GM21381 (cell line): ENCODE measurements at regions not wholly inside any gene's neighbourhood (a gene's known extent, or its start where the extent isn't known, plus 50 kb on each side); places are given as distances from the start of the nearest gene placed in this dataset.
A peak's percentile ranks its signal among the peaks of the same experiment; 100 is the strongest.

Source experiments
- ATAC-seq: cut with Tn5 transposase; IDR thresholded peaks from one replicate; pipeline ENCODE4 v1.9.1; 2021; ENCODE audit warnings: mild to moderate bottlenecking, moderate library complexity; ENCODE audit not compliant: unreplicated experiment

DNA sequence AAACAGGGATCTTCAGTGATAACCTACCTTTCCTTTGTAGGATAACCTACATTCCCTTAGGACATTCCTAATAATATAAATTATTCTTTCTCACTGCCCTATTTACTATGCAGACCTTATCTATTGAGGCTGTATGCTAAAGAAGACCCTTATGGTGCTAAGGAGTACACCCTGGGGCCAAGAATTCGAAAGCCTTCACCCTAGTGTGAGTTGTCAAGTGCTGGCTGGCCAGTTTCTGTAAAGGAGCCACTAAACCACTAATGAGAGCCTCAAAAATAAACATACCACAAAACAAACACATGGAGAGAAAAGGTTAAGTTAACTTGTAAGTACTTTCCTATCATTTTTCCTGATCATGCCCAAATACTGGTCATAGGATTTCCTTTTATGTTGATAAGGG is 315.0 kb upstream of the CAMK1G start:
- ATAC-seq, result no peak

DNA sequence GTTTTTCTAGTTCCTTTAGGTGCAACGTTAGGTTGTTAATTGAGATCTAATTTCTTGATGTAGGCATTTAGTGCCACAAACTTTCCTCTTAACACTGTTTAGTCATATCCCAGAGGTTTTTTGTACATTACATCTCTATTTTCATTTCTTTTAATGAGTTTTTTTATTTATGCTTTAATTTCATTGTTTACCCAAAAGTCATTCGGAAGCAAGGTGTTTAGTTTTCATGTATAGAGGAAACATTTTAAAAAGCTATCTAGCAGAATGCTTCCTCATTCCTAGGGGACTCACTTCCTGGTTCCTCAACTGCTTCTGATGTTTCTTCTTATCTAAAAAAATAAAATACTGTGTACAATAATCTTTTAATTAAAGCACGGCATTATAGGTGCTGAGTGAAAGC is 307.2 kb upstream of the CAMK1G start:
- ATAC-seq, result no peak

GRCh38 chr1:209277662-209278061 is 305.9 kb upstream of the CAMK1G start:
- no peak for ATAC-seq

DNA sequence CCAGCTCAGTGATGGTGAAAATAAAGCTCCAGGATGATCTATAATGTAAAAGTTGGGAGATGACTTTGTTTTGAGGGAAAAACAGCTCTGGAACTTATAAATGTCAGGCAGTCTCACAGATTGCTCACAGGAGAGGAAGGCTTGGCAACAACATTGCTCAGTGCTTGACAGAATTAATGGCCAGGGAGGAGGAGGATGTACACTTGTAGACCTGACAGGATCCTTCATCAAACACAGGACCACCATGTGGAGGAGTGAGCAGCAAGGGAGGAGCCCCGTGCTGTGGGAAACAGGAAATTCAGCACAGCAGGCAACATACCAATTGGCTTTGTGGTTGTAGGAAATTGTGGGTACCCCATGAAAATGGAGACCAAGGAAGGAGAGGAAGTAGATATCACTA is 291.8 kb upstream of the CAMK1G start:
- no peak for ATAC-seq

- no peak for ATAC-seq
Measured at GRCh38 chr1:209302779-209303568, 280.5 kb upstream of the CAMK1G start.

GRCh38 chr1:209304166-209304565 is 279.3 kb upstream of the CAMK1G start:
- ATAC-seq, result no peak

GRCh38 chr1:209305221-209305954 is 278.1 kb upstream of the CAMK1G start:
- ATAC-seq, result no peak

GRCh38 chr1:209307846-209308245 is 275.7 kb upstream of the CAMK1G start:
- no peak for ATAC-seq

DNA sequence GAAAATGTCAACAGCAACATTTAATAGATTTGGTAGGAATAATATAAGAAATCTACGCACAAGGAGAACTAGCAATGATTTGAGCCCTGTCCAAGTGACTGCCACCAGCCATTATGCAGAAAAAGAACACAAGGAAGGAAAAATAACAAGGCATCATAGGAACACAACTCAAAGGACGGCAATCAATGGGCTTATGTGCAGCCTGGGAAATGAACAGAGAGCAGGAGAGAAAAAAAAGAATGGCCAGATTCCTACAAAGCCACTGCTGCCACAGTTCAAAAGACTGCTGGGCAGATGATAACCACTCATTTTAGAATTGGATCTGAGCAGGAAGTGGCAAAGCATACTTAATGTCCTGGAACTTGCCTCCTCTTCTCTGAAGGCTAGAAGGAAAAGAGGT is 274.3 kb upstream of the CAMK1G start:
- ATAC-seq, result no peak

GRCh38 chr1:209311770-209312169 is 271.7 kb upstream of the CAMK1G start:
- ATAC-seq, result no peak

- ATAC-seq, result no peak
Measured at GRCh38 chr1:209316929-209317328, 266.6 kb upstream of the CAMK1G start.

GRCh38 chr1:209318181-209319056 is 265.1 kb upstream of the CAMK1G start:
- ATAC-seq, result no peak

- no peak for ATAC-seq
Measured at GRCh38 chr1:209319057-209319432, 264.5 kb upstream of the CAMK1G start.

DNA sequence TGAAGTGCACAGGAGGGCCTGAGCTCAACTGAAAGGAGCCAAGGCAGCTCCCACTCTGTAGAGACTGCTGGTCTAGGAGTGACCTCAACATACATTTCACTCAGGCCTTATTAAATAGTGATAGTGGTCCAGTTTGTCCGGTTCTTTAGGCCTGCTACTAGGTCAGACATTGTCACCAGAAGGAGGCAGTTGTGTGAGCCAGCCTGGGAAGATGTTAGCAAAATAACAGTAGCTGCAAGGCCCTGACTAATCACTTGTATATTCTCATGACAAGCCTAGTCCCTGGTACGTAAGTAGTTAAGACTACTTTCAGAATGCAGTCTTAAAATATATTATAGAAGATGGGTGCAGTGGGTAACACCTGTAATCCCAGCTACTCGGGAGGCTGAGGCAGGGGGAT is 264.0 kb upstream of the CAMK1G start:
- no peak for ATAC-seq

GRCh38 chr1:209323743-209324142 is 259.8 kb upstream of the CAMK1G start:
- no peak for ATAC-seq

- no peak for ATAC-seq
Measured at GRCh38 chr1:209324901-209325871, 258.3 kb upstream of the CAMK1G start.

DNA sequence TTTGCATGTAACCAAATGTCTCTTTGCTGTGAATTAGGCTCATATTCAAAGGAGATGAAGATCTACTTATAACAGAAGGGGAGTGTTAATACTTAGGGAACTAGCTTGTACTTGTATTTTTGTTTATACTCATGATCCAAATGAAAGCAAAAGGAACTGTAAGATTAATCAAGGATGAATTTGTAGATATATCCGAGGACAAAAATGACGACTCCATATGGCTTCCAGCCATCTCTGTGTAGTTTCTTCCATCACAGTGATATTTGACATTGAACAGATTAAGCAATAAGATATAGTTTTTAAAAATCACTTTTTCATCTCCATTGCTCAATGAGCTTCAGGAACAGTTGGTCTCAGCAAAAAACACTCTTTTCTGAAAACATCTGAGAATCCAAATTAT is 257.4 kb upstream of the CAMK1G start:
- ATAC-seq, result no peak

- ATAC-seq, result no peak
Measured at GRCh38 chr1:209326831-209327230, 256.7 kb upstream of the CAMK1G start.

- no peak for ATAC-seq
Measured at GRCh38 chr1:209328196-209328595, 255.3 kb upstream of the CAMK1G start.

- ATAC-seq, result peak; percentile 89
Measured at GRCh38 chr1:209335178-209335577, 248.3 kb upstream of the CAMK1G start.
